ENCODE measurements at regions not wholly inside any gene's neighbourhood (a gene's known extent, or its start where the extent isn't known, plus 50 kb on each side); places are given as distances from the start of the nearest gene placed in this dataset.

DNA sequence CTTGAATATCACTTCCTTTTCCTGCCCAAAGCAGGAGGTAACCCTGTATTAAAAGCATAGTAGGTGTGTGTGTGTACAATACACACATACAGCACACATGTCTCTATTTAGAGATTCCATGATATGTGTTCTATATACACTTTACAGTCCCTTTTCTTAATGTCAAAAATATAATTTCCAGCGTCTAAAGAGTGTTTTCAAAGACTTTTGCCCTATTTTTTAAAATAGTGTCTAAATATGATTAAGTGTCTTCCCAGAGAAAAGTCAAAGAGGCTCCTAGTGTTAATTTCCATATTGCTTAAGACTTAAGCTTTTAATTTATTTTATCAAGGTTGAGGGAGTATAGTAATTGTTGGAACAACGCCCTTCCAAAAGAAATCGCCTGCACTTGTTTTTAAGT lies 420.3 kb upstream of the POU3F3 start:
- Histone ChIP-seq H3K4me1 (ENCODE audit: control insufficient read depth in 1 of 2, insufficient read depth in 2 of 2, low read length in 2 of 2) (no peaks in the 10 kb centered on the region), H3K9ac (ENCODE audit: low read depth in 1 of 2, low read length in 2 of 2) (no peak overlapping the region), H3K36me3 (ENCODE audit: control insufficient read depth in 1 of 2, insufficient read depth in 2 of 2, low read length in 2 of 2) (no peaks in the 10 kb centered on the region), H3K27ac (ENCODE audit: low read depth, low read length) (no peak overlapping the region), H3K27me3 (ENCODE audit: control insufficient read depth in 1 of 2, insufficient read depth in 2 of 2, low read length in 2 of 2) (peaks cover 0 to 3% of the 10 kb centered on the region in 2 donors), H3K9me3 (ENCODE audit: control insufficient read depth in 1 of 2, low read length in 2 of 2) (no peaks in the 10 kb centered on the region), H3K4me3 (ENCODE audit: low read depth in 1 of 2, low read length in 2 of 2) (no peak overlapping the region)

GRCh38 chr2:104434318-104434792 lies 419.6 kb upstream of the POU3F3 start:
- Histone ChIP-seq H3K9me3 (ENCODE audit: control insufficient read depth in 1 of 2, low read length in 2 of 2) (no peaks in the 10 kb centered on the region), H3K27ac (ENCODE audit: low read depth, low read length) (no peak overlapping the region), H3K4me1 (ENCODE audit: control insufficient read depth in 1 of 2, insufficient read depth in 2 of 2, low read length in 2 of 2) (no peaks in the 10 kb centered on the region), H3K4me3 (ENCODE audit: low read depth in 1 of 2, low read length in 2 of 2) (peak overlapping the region; percentile 64 to 73), H3K27me3 (ENCODE audit: control insufficient read depth in 1 of 2, insufficient read depth in 2 of 2, low read length in 2 of 2) (peaks cover 0 to 3% of the 10 kb centered on the region in 2 donors), H3K9ac (ENCODE audit: low read depth in 1 of 2, low read length in 2 of 2) (no peak overlapping the region), H3K36me3 (ENCODE audit: control insufficient read depth in 1 of 2, insufficient read depth in 2 of 2, low read length in 2 of 2) (no peaks in the 10 kb centered on the region)

- Histone ChIP-seq H3K36me3 (ENCODE audit: control insufficient read depth in 1 of 2, insufficient read depth in 2 of 2, low read length in 2 of 2) (no peaks in the 10 kb centered on the region), H3K9ac (ENCODE audit: low read depth in 1 of 2, low read length in 2 of 2) (no peak overlapping the region), H3K27ac (ENCODE audit: low read depth, low read length) (no peak overlapping the region), H3K27me3 (ENCODE audit: control insufficient read depth in 1 of 2, insufficient read depth in 2 of 2, low read length in 2 of 2) (peaks cover 0 to 3% of the 10 kb centered on the region in 2 donors), H3K9me3 (ENCODE audit: control insufficient read depth in 1 of 2, low read length in 2 of 2) (no peaks in the 10 kb centered on the region), H3K4me1 (ENCODE audit: control insufficient read depth in 1 of 2, insufficient read depth in 2 of 2, low read length in 2 of 2) (no peaks in the 10 kb centered on the region), H3K4me3 (ENCODE audit: low read depth in 1 of 2, low read length in 2 of 2) (peak overlapping the region; percentile 64 to 73)
These were observed 418.9 kb upstream of the POU3F3 start for GRCh38 chr2:104434966-104435365.

DNA sequence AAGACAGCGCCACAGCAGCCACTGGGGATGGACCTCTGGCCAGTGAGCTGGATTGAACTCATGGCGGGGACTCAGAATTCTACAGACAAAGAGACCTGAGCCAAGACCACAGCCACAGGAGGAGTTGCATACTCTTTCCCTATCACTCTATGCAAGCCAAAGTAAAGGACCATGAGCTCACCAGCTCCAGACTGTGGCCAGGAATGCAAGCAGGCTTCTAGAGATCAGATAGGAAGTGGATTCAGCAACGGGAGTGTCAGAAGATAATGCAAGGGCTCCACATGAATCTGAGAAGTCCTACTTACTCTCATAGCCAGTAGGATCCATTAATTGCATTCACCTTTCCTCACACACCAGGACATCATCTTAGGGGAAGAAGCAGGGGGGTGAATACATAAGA lies 415.4 kb upstream of the POU3F3 start:
- H3K4me1 ChIP-seq (ENCODE audit: control insufficient read depth in 1 of 2, insufficient read depth in 2 of 2, low read length in 2 of 2) = no peaks in the 10 kb centered on the region
- H3K27ac ChIP-seq (ENCODE audit: low read depth, low read length) = no peak overlapping the region
- no peaks in the 10 kb centered on the region for H3K9me3 ChIP-seq (ENCODE audit: control insufficient read depth in 1 of 2, low read length in 2 of 2)
- no peaks in the 10 kb centered on the region for H3K36me3 ChIP-seq (ENCODE audit: control insufficient read depth in 1 of 2, insufficient read depth in 2 of 2, low read length in 2 of 2)
- H3K27me3 ChIP-seq (ENCODE audit: control insufficient read depth in 1 of 2, insufficient read depth in 2 of 2, low read length in 2 of 2) = peaks cover 0 to 3% of the 10 kb centered on the region in 2 donors
- no peak overlapping the region for H3K4me3 ChIP-seq (ENCODE audit: low read depth in 1 of 2, low read length in 2 of 2)
- H3K9ac ChIP-seq (ENCODE audit: low read depth in 1 of 2, low read length in 2 of 2) = no peak overlapping the region

- no peak overlapping the region for H3K4me3 ChIP-seq (ENCODE audit: low read depth in 1 of 2, low read length in 2 of 2)
- no peak overlapping the region for H3K27ac ChIP-seq (ENCODE audit: low read depth, low read length)
- no peaks in the 10 kb centered on the region for H3K27me3 ChIP-seq (ENCODE audit: control insufficient read depth in 1 of 2, insufficient read depth in 2 of 2, low read length in 2 of 2)
- no peaks in the 10 kb centered on the region for H3K9me3 ChIP-seq (ENCODE audit: control insufficient read depth in 1 of 2, low read length in 2 of 2)
- H3K9ac ChIP-seq (ENCODE audit: low read depth in 1 of 2, low read length in 2 of 2) = no peak overlapping the region
- no peaks in the 10 kb centered on the region for H3K4me1 ChIP-seq (ENCODE audit: control insufficient read depth in 1 of 2, insufficient read depth in 2 of 2, low read length in 2 of 2)
- no peaks in the 10 kb centered on the region for H3K36me3 ChIP-seq (ENCODE audit: control insufficient read depth in 1 of 2, insufficient read depth in 2 of 2, low read length in 2 of 2)
These were observed 410.8 kb upstream of the POU3F3 start for GRCh38 chr2:104443145-104443544.

DNA sequence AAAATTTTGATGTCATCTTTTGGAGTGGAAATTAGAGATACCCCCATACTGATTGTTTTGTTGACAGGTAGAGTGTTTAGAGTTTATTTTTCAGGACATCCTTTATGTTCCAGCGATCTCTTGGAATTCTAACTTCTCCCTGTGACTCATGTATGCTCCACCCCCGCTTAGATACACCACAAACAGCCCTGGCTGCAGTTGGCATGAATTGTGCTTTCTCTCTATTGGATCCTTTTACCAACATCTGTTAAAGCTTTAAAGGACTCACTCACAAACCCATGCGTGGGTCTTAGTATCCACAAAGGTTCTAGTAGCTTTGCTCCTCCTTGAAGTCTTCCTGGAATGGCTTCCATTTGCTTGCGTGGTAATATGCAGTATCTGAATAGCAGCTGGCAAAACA lies 409.5 kb upstream of the POU3F3 start:
- Histone ChIP-seq H3K9me3 (ENCODE audit: control insufficient read depth in 1 of 2, low read length in 2 of 2) (no peaks in the 10 kb centered on the region), H3K9ac (ENCODE audit: low read depth in 1 of 2, low read length in 2 of 2) (no peak overlapping the region), H3K27me3 (ENCODE audit: control insufficient read depth in 1 of 2, insufficient read depth in 2 of 2, low read length in 2 of 2) (no peaks in the 10 kb centered on the region), H3K27ac (ENCODE audit: low read depth, low read length) (no peak overlapping the region), H3K36me3 (ENCODE audit: control insufficient read depth in 1 of 2, insufficient read depth in 2 of 2, low read length in 2 of 2) (no peaks in the 10 kb centered on the region), H3K4me3 (ENCODE audit: low read depth in 1 of 2, low read length in 2 of 2) (no peak overlapping the region), H3K4me1 (ENCODE audit: control insufficient read depth in 1 of 2, insufficient read depth in 2 of 2, low read length in 2 of 2) (no peaks in the 10 kb centered on the region)

GRCh38 chr2:104444889-104445288 lies 409.0 kb upstream of the POU3F3 start:
- H3K4me3 ChIP-seq (ENCODE audit: low read depth in 1 of 2, low read length in 2 of 2) = no peak overlapping the region
- no peaks in the 10 kb centered on the region for H3K27me3 ChIP-seq (ENCODE audit: control insufficient read depth in 1 of 2, insufficient read depth in 2 of 2, low read length in 2 of 2)
- no peak overlapping the region for H3K9ac ChIP-seq (ENCODE audit: low read depth in 1 of 2, low read length in 2 of 2)
- H3K4me1 ChIP-seq (ENCODE audit: control insufficient read depth in 1 of 2, insufficient read depth in 2 of 2, low read length in 2 of 2) = no peaks in the 10 kb centered on the region
- H3K9me3 ChIP-seq (ENCODE audit: control insufficient read depth in 1 of 2, low read length in 2 of 2) = no peaks in the 10 kb centered on the region
- no peaks in the 10 kb centered on the region for H3K36me3 ChIP-seq (ENCODE audit: control insufficient read depth in 1 of 2, insufficient read depth in 2 of 2, low read length in 2 of 2)
- H3K27ac ChIP-seq (ENCODE audit: low read depth, low read length) = no peak overlapping the region

DNA sequence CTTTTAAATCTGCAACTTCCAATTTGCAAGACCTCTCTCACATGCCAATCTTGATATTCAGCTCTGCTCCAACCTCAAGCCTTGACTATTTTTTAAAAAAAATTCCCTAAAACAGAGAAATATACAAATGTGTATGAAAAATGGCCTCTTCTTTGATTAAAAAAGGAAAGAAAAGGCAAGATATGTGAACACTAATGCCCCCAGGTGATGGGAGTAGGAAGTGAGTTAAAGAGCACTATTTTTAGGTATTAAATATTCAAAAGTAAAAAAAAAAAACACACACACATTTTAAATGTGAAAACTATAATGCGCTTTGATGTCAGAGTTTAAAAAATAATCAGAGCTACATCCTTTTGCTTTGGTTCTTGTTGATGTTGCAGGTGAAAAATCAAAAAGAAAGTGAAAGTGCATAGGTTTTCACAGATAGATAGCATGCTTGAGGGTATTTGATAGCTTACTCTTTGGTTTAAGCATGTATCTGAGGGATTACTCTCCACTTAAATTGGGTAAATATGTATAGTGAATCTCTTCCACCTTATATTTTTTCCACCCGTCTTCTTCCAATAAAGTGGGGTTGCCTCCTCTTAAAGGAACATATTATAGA lies 406.0 kb upstream of the POU3F3 start:
- Histone ChIP-seq H3K36me3 (ENCODE audit: control insufficient read depth in 1 of 2, insufficient read depth in 2 of 2, low read length in 2 of 2) (no peaks in the 10 kb centered on the region), H3K27me3 (ENCODE audit: control insufficient read depth in 1 of 2, insufficient read depth in 2 of 2, low read length in 2 of 2) (no peaks in the 10 kb centered on the region), H3K4me1 (ENCODE audit: control insufficient read depth in 1 of 2, insufficient read depth in 2 of 2, low read length in 2 of 2) (no peaks in the 10 kb centered on the region), H3K9me3 (ENCODE audit: control insufficient read depth in 1 of 2, low read length in 2 of 2) (no peaks in the 10 kb centered on the region), H3K4me3 (ENCODE audit: low read depth in 1 of 2, low read length in 2 of 2) (no peak overlapping the region), H3K27ac (ENCODE audit: low read depth, low read length) (no peak overlapping the region), H3K9ac (ENCODE audit: low read depth in 1 of 2, low read length in 2 of 2) (no peak overlapping the region)

DNA sequence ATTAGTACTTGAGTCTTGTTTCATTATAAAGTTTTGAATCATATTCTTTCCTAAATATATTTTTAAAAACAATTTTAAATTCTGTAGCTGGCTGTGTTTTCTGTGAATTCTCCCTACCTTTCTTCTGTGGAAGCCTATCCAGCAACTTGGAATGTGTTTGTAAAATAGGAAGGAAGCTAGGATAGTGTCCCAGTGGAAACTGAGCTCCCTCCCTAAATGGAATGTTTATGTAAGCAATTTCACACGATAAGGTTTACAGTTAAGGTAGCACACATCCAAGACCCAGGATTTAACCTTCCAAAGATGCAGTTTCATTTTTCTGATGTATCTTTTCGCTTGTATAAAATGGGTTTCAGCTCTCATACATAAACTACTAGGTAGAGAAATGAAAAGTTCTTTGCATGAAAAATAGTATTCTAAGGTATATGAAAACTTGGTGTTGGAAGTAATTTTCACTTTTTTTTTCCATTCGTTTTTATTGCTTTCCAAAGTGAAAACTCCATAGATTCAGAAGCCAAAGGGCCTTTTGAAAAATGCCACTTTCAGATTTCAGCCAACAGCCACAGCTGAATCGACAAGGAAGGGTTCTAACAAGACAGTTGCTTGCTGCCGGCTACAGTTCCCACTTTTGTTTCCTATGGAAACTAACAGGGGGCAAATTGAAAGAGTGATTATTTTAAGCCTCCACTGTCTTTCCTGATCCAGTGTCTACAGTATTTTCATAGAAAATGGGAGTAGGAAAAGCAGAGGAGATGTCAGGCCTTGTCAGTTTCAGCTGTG lies 405.1 kb upstream of the POU3F3 start:
- no peak overlapping the region for H3K9ac ChIP-seq (ENCODE audit: low read depth in 1 of 2, low read length in 2 of 2)

GRCh38 chr2:104452558-104452957 lies 401.4 kb upstream of the POU3F3 start:
- Histone ChIP-seq H3K9me3 (ENCODE audit: control insufficient read depth in 1 of 2, low read length in 2 of 2) (no peaks in the 10 kb centered on the region), H3K4me1 (ENCODE audit: control insufficient read depth in 1 of 2, insufficient read depth in 2 of 2, low read length in 2 of 2) (no peaks in the 10 kb centered on the region), H3K36me3 (ENCODE audit: control insufficient read depth in 1 of 2, insufficient read depth in 2 of 2, low read length in 2 of 2) (no peaks in the 10 kb centered on the region), H3K9ac (ENCODE audit: low read depth in 1 of 2, low read length in 2 of 2) (no peak overlapping the region), H3K4me3 (ENCODE audit: low read depth in 1 of 2, low read length in 2 of 2) (no peak overlapping the region), H3K27ac (ENCODE audit: low read depth, low read length) (no peak overlapping the region), H3K27me3 (ENCODE audit: control insufficient read depth in 1 of 2, insufficient read depth in 2 of 2, low read length in 2 of 2) (no peaks in the 10 kb centered on the region)

More for the DNA sequence above, 405.1 kb upstream of the POU3F3 start:
- H3K27ac ChIP-seq (ENCODE audit: low read depth, low read length) = no peak overlapping the region
- no peaks in the 10 kb centered on the region for H3K36me3 ChIP-seq (ENCODE audit: control insufficient read depth in 1 of 2, insufficient read depth in 2 of 2, low read length in 2 of 2)
- H3K9me3 ChIP-seq (ENCODE audit: control insufficient read depth in 1 of 2, low read length in 2 of 2) = no peaks in the 10 kb centered on the region
- H3K4me3 ChIP-seq (ENCODE audit: low read depth in 1 of 2, low read length in 2 of 2) = no peak overlapping the region
- no peaks in the 10 kb centered on the region for H3K27me3 ChIP-seq (ENCODE audit: control insufficient read depth in 1 of 2, insufficient read depth in 2 of 2, low read length in 2 of 2)
- no peaks in the 10 kb centered on the region for H3K4me1 ChIP-seq (ENCODE audit: control insufficient read depth in 1 of 2, insufficient read depth in 2 of 2, low read length in 2 of 2)

Measured in duodenal mucosa (tissue), 2 donors.